ENCODE measurements at regions not wholly inside any gene's neighbourhood (a gene's known extent, or its start where the extent isn't known, plus 50 kb on each side); places are given as distances from the start of the nearest gene placed in this dataset.

- Histone ChIP-seq H3K36me3 (replicated peaks) (no peaks in the 10 kb centered on the region), H3K27me3 (replicated peaks) (no peaks in the 10 kb centered on the region), H3K27ac (no peak overlapping the region), H3K4me3 (ENCODE audit: low read depth, low read length) (no peak overlapping the region)
- TF ChIP-seq, protein P1, sequence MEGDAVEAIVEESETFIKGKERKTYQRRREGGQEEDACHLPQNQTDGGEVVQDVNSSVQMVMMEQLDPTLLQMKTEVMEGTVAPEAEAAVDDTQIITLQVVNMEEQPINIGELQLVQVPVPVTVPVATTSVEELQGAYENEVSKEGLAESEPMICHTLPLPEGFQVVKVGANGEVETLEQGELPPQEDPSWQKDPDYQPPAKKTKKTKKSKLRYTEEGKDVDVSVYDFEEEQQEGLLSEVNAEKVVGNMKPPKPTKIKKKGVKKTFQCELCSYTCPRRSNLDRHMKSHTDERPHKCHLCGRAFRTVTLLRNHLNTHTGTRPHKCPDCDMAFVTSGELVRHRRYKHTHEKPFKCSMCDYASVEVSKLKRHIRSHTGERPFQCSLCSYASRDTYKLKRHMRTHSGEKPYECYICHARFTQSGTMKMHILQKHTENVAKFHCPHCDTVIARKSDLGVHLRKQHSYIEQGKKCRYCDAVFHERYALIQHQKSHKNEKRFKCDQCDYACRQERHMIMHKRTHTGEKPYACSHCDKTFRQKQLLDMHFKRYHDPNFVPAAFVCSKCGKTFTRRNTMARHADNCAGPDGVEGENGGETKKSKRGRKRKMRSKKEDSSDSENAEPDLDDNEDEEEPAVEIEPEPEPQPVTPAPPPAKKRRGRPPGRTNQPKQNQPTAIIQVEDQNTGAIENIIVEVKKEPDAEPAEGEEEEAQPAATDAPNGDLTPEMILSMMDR (IDR thresholded peaks at IDR 0.05; ENCODE audit: low read depth, low read length, missing control alignments): no peak
- no peak for DNase-seq
- in situ Hi-C loops (cut with HindIII; ENCODE audit: low pct_ligation_motif_present, low sequenced_read_pairs): no loop called here
Measured at GRCh38 chr10:113266147-113266546, 286.7 kb upstream of the HABP2 start.

DNA sequence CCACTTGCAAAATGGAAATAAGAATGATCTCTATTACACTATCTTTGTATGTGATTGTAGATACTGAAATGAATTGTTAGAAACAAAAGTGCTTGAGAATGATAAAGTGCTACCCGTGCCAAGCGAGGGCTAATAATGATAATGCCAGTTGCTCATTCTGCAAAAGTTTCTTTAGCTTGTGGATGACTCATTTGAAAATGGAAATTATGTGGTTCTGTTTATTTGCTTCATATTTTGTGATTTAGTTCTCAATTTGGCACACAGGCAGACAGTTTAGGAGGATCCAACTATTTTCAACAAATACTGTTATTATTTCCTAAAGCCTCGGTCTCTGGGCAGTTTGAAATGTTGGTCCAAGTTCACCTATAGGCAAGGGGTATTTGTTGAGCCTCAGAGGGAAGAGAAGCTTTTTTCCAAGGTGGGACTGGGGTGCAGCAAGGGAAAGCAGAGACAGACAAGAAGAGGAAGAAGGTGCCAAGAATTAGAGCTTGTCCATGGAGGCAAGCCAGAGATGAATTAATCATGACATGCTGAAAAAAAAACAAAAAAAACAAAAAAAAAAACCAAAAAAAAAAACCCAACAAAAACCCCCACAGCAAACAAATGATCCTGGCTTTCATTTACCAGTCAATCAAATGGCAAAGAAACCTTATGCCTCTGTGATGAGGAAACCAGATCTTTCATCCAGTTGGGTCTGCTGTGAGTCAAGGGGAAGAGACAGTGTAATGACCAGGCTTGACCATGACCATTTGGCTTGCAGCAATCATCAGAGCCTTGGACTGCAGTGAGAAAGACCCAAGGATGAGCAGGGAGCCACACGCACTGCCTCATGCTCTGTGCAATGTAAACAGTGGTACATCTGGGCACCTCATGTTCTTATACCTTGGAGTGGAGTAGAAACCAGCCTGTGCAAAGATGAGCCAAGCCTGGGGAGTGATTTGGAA is 285.0 kb upstream of the HABP2 start:
- H3K36me3 ChIP-seq (replicated peaks): no peaks in the 10 kb centered on the region
- TF ChIP-seq, protein P1 (IDR thresholded peaks at IDR 0.05; ENCODE audit: low read depth, low read length, missing control alignments): no peak
- no peak overlapping the region for H3K4me3 ChIP-seq (ENCODE audit: low read depth, low read length)
- in situ Hi-C loops (cut with HindIII; ENCODE audit: low pct_ligation_motif_present, low sequenced_read_pairs): no loop called here
- no peak for DNase-seq
- no peaks in the 10 kb centered on the region for H3K27me3 ChIP-seq (replicated peaks)
- H3K27ac ChIP-seq: no peak overlapping the region

GRCh38 chr10:113269333-113269732 is 283.5 kb upstream of the HABP2 start:
- H3K4me3 ChIP-seq (ENCODE audit: low read depth, low read length): no peak overlapping the region
- H3K36me3 ChIP-seq (replicated peaks): no peaks in the 10 kb centered on the region
- in situ Hi-C loops (cut with HindIII; ENCODE audit: low pct_ligation_motif_present, low sequenced_read_pairs): no loop called here
- no peak overlapping the region for H3K27ac ChIP-seq
- TF ChIP-seq, protein P1 (IDR thresholded peaks at IDR 0.05; ENCODE audit: low read depth, low read length, missing control alignments): no peak
- DNase-seq: no peak
- no peaks in the 10 kb centered on the region for H3K27me3 ChIP-seq (replicated peaks)

- H3K36me3 ChIP-seq (replicated peaks): no peaks in the 10 kb centered on the region
- TF ChIP-seq, protein P1 (IDR thresholded peaks at IDR 0.05; ENCODE audit: low read depth, low read length, missing control alignments): no peak
- H3K27me3 ChIP-seq (replicated peaks): no peaks in the 10 kb centered on the region
- H3K27ac ChIP-seq: no peak overlapping the region
- no peak for DNase-seq
- no peak overlapping the region for H3K4me3 ChIP-seq (ENCODE audit: low read depth, low read length)
- in situ Hi-C loops (cut with HindIII; ENCODE audit: low pct_ligation_motif_present, low sequenced_read_pairs): no loop called here
Measured at GRCh38 chr10:113272511-113272910, 280.3 kb upstream of the HABP2 start.

- Histone ChIP-seq H3K27me3 (replicated peaks) (no peaks in the 10 kb centered on the region), H3K36me3 (replicated peaks) (no peaks in the 10 kb centered on the region), H3K27ac (no peak overlapping the region), H3K4me3 (ENCODE audit: low read depth, low read length) (no peak overlapping the region)
- in situ Hi-C loops (cut with HindIII; ENCODE audit: low pct_ligation_motif_present, low sequenced_read_pairs): no loop called here
- no peak for DNase-seq
- TF ChIP-seq, protein P1 (IDR thresholded peaks at IDR 0.05; ENCODE audit: low read depth, low read length, missing control alignments): no peak
Measured at GRCh38 chr10:113273181-113274163, 279.4 kb upstream of the HABP2 start.

All from brain microvascular endothelial cell (primary cell).